ENCODE measurements at regions not wholly inside any gene's neighbourhood (a gene's known extent, or its start where the extent isn't known, plus 50 kb on each side); places are given as distances from the start of the nearest gene placed in this dataset.

- no peak for TF ChIP-seq CTCF (IDR thresholded peaks at IDR 0.05)
- Histone ChIP-seq H3K27me3 (no peaks in the 10 kb centered on the region), H3K9me3 (peaks cover 0 to 5% of the 10 kb centered on the region in 2 donors), H3K27ac (no peak overlapping the region), H3K4me1 (no peaks in the 10 kb centered on the region), H3K36me3 (no peaks in the 10 kb centered on the region), H3K4me3 (no peak overlapping the region)
- no peak for DNase-seq (ENCODE audit: low spot score)
Measured at GRCh38 chr10:106380706-106381105, 783.8 kb downstream of the SORCS1 start.

- Histone ChIP-seq H3K4me3 (no peak overlapping the region), H3K27ac (no peak overlapping the region), H3K4me1 (no peaks in the 10 kb centered on the region), H3K27me3 (no peaks in the 10 kb centered on the region), H3K36me3 (no peaks in the 10 kb centered on the region), H3K9me3 (peaks cover 0 to 5% of the 10 kb centered on the region in 2 donors)
- no peak for DNase-seq (ENCODE audit: low spot score)
- TF ChIP-seq CTCF (IDR thresholded peaks at IDR 0.05), result no peak
Measured at GRCh38 chr10:106378251-106378650, 786.3 kb downstream of the SORCS1 start.

GRCh38 chr10:106370751-106371150 is 793.8 kb downstream of the SORCS1 start:
- Histone ChIP-seq H3K27me3 (no peaks in the 10 kb centered on the region), H3K27ac (no peak overlapping the region), H3K36me3 (no peaks in the 10 kb centered on the region), H3K4me1 (no peaks in the 10 kb centered on the region), H3K9me3 (no peaks in the 10 kb centered on the region), H3K4me3 (no peak overlapping the region)
- TF ChIP-seq CTCF (IDR thresholded peaks at IDR 0.05), result no peak
- no peak for DNase-seq (ENCODE audit: low spot score)

GRCh38 chr10:106360870-106361269 is 803.6 kb downstream of the SORCS1 start:
- H3K4me1 ChIP-seq, result no peaks in the 10 kb centered on the region
- no peaks in the 10 kb centered on the region for H3K27me3 ChIP-seq
- TF ChIP-seq CTCF (IDR thresholded peaks at IDR 0.05), result no peak
- H3K9me3 ChIP-seq, result no peaks in the 10 kb centered on the region
- no peak for DNase-seq (ENCODE audit: low spot score)
- no peak overlapping the region for H3K27ac ChIP-seq
- H3K36me3 ChIP-seq, result no peaks in the 10 kb centered on the region
- no peak overlapping the region for H3K4me3 ChIP-seq

GRCh38 chr10:106355450-106355849 is 809.1 kb downstream of the SORCS1 start:
- Histone ChIP-seq H3K27me3 (no peaks in the 10 kb centered on the region), H3K4me3 (no peak overlapping the region), H3K36me3 (no peaks in the 10 kb centered on the region), H3K9me3 (no peaks in the 10 kb centered on the region), H3K27ac (no peak overlapping the region), H3K4me1 (no peaks in the 10 kb centered on the region)
- TF ChIP-seq CTCF (IDR thresholded peaks at IDR 0.05), result no peak
- DNase-seq (ENCODE audit: low spot score), result no peak

GRCh38 chr10:106348933-106349332 is 815.6 kb downstream of the SORCS1 start:
- Histone ChIP-seq H3K4me1 (no peaks in the 10 kb centered on the region), H3K27ac (no peak overlapping the region), H3K36me3 (no peaks in the 10 kb centered on the region), H3K9me3 (no peaks in the 10 kb centered on the region), H3K27me3 (no peaks in the 10 kb centered on the region), H3K4me3 (no peak overlapping the region)
- no peak for TF ChIP-seq CTCF (IDR thresholded peaks at IDR 0.05)
- no peak for DNase-seq (ENCODE audit: low spot score)

All from right atrium auricular region (tissue), 2 donors.